A549 (cell line): ENCODE measurements at regions not wholly inside any gene's neighbourhood (a gene's known extent, or its start where the extent isn't known, plus 50 kb on each side); places are given as distances from the start of the nearest gene placed in this dataset.

Experiments used
- ATAC-seq, 2 experiments: fragments of 200-7000 bp in 1 of 2; fragments of >200 bp in 1 of 2; cut with Nextera tagmentation in 1 of 2; cut with Tn5 transposase in 1 of 2; 3 replicates each; pipeline versions ENCODE4 v1.8.0 to v1.9.1; 2018 to 2020; ENCODE audit warnings: mild to moderate bottlenecking in 1 of 2, moderate library complexity in 1 of 2
- CTCF ChIA-PET: fragments of 300-600 bp; sonication (Branson Sonifier 250); formaldehyde crosslinking; extraction: SDS; loops from one replicate; lab custom pipeline; 2021; ENCODE audit warnings: antibody characterized with exemption, inconsistent platforms; lab: Yijun Ruan, JAX
- POLR2A ChIA-PET: fragments of 350-600 bp; formaldehyde crosslinking; extraction: SDS; loops from one replicate; lab custom pipeline; 2021; ENCODE audit warnings: antibody characterized with exemption, inconsistent platforms; lab: Yijun Ruan, JAX
- DNase-seq, 2 experiments: peaks; one replicate each; pipeline versions ENCODE4 v3.0.0 to v3.0.0-alpha.2; 2011 to 2016; ENCODE audit warnings: low read depth in 1 of 2, low spot score in 1 of 2
- FAIRE-seq: peaks from 2 replicates; lab custom pipeline; 2011; peaks lifted over from hg19 to GRCh38; lab: Jason Lieb, UNC
- H3K27ac ChIP-seq, 2 experiments: fragments of >200 bp; sonication (Bioruptor Twin); formaldehyde crosslinking; 3 replicates each; pipeline ENCODE4 v1.5.1; 2016 to 2017
- H3K4me1 ChIP-seq: fragments of >200 bp; sonication (Bioruptor Twin); formaldehyde crosslinking; 3 replicates; pipeline ENCODE4 v1.6.1; 2016
- H3K4me2 ChIP-seq: fragments of >200 bp; sonication (Bioruptor Twin); formaldehyde crosslinking; 3 replicates; pipeline ENCODE4 v1.6.1; 2016
- H3K4me3 ChIP-seq: fragments of >200 bp; sonication (Bioruptor Twin); formaldehyde crosslinking; 3 replicates; pipeline ENCODE4 v1.5.1; 2016
- H3K9me3 ChIP-seq: fragments of >200 bp; sonication (Bioruptor Twin); formaldehyde crosslinking; 3 replicates; pipeline ENCODE4 v1.6.1; 2016
- CBX2 ChIP-seq: fragments of 200-600 bp; sonication (generic); IDR thresholded peaks from 2 replicates; pipeline ENCODE4 v1.6.1; 2016; ENCODE audit warnings: low read depth, mild to moderate bottlenecking, borderline replicate concordance
- CEBPB ChIP-seq, 2 experiments: fragments of >200 bp in 1 of 2; sonication (Bioruptor Twin) in 1 of 2; formaldehyde crosslinking in 1 of 2; IDR thresholded peaks; 2 replicates each; pipeline ENCODE4 v1.6.1; 2012 to 2016
- CHD2 ChIP-seq: fragments of 150-350 bp; IDR thresholded peaks from 2 replicates; pipeline ENCODE4 v1.6.1; 2014; ENCODE audit warnings: low read length; ENCODE audit not compliant: partially characterized antibody
- ESRRA ChIP-seq: fragments of 150-350 bp; IDR thresholded peaks from 2 replicates; pipeline ENCODE4 v1.6.1; 2014; ENCODE audit warnings: mild to moderate bottlenecking, low read length, borderline replicate concordance
- FOSL2 ChIP-seq, 2 experiments: fragments of 450-650 bp in 1 of 2; fragments of >200 bp in 1 of 2; sonication (Bioruptor Twin) in 1 of 2; formaldehyde crosslinking; IDR thresholded peaks; 2 replicates each; pipeline versions ENCODE4 v1.5.0 to v1.6.1; 2016 to 2020; ENCODE audit warnings: mild to moderate bottlenecking in 1 of 2, moderate library complexity in 1 of 2
- FOXS1 ChIP-seq: fragments of 250-450 bp; sonication (Bioruptor Pico); IDR thresholded peaks from 2 replicates; pipeline ENCODE4 v1.5.0; 2020; ENCODE audit warnings: mild to moderate bottlenecking, moderate library complexity
- GATA3 ChIP-seq: IDR thresholded peaks from 2 replicates; pipeline ENCODE4 v1.6.1; 2012; ENCODE audit warnings: borderline replicate concordance
- HMGXB4 ChIP-seq: fragments of 250-450 bp; sonication (Bioruptor Pico); IDR thresholded peaks from 2 replicates; pipeline ENCODE4 v1.5.0; 2021; ENCODE audit warnings: mild to moderate bottlenecking, moderate library complexity, borderline replicate concordance
- KDM1A ChIP-seq: fragments of 200-600 bp; sonication (generic); IDR thresholded peaks from 2 replicates; pipeline ENCODE4 v1.6.1; 2016; ENCODE audit warnings: low read depth, mild to moderate bottlenecking
- KDM5A ChIP-seq: fragments of 200-600 bp; sonication (generic); IDR thresholded peaks from 2 replicates; pipeline ENCODE4 v1.6.1; 2016; ENCODE audit warnings: antibody characterized with exemption, mild to moderate bottlenecking
- MAX ChIP-seq: IDR thresholded peaks from 2 replicates; pipeline ENCODE4 v1.6.1; 2012
- MAZ ChIP-seq: fragments of 150-350 bp; IDR thresholded peaks from 2 replicates; pipeline ENCODE4 v1.6.1; 2014; ENCODE audit warnings: antibody characterized with exemption, low read depth, low read length, borderline replicate concordance
- POLR2AphosphoS2 ChIP-seq: conservative IDR thresholded peaks from 2 replicates; pipeline ENCODE4 v1.6.1; 2012; ENCODE audit warnings: low read length, improper control_type of control experiment, inconsistent platforms
- RARB ChIP-seq: fragments of 250-450 bp; sonication (Bioruptor Pico); IDR thresholded peaks from 2 replicates; pipeline ENCODE4 v1.8.0; 2021; ENCODE audit warnings: mild to moderate bottlenecking, moderate library complexity
- ZFP36 ChIP-seq: fragments of 450-650 bp; IDR thresholded peaks from 2 replicates; pipeline ENCODE4 v1.6.1; 2014; ENCODE audit warnings: borderline replicate concordance; ENCODE audit not compliant: partially characterized antibody
- WGBS: methylation state at CpG from one replicate; pipeline ENCODE4 v1.1.6; 2017; ENCODE audit errors: missing lambda C conversion rate; 5-methylcytosine and 5-hydroxymethylcytosine counted together
- TF ChIP-seq, protein P1 (sequence below): fragments of >200 bp; sonication (Bioruptor Twin); formaldehyde crosslinking; IDR thresholded peaks from 3 replicates; pipeline ENCODE4 v1.5.1; 2016

GRCh38 chr9:129351058-129351641 lies 173.1 kb upstream of the IER5L start (continued):
- no peak for TF ChIP-seq MAZ

- Histone ChIP-seq H3K4me3 (no peak overlapping the region), H3K27ac (peak overlapping the region; percentile 98 to 99), H3K4me1 (peaks cover 68% of the 10 kb centered on the region), H3K4me2 (peak overlapping the region; percentile 99; the same call in 1 of the 3 replicates), H3K9me3 (peaks cover 4% of the 10 kb centered on the region; the same call in 2 of the 3 replicates)
- ATAC-seq, result peak in 1 of 2 experiments; percentile 8; a peak in 2 of 6 replicates
- WGBS, result 88% methylated on average over 25 of the region's 25 CpGs
- DNase-seq, result no peak
- no peak for TF ChIP-seq CEBPB (IDR thresholded peaks at IDR 0.05)
- TF ChIP-seq POLR2AphosphoS2, result no peak
- no peak for TF ChIP-seq CBX2
- no peak for TF ChIP-seq FOXS1 (CRISPR knock-in tag)
- no peak for TF ChIP-seq MAX
- TF ChIP-seq KDM1A, result no peak
- TF ChIP-seq FOSL2 (IDR thresholded peaks at IDR 0.05), result no peak
- TF ChIP-seq FOSL2 (CRISPR knock-in tag; IDR thresholded peaks at IDR 0.05), result no peak
- no peak for FAIRE-seq
- POLR2A ChIA-PET, result no interaction called here
- CTCF ChIA-PET, result interaction anchor here (0.6 to 1.6 kb wide), 3 partner anchors 77 to 274 kb away, joined by 3 to 4 read pairs (median 4); no protein-coding TSS in a partner anchor
Measured at GRCh38 chr9:129350143-129350935, 172.3 kb upstream of the IER5L start.

DNA sequence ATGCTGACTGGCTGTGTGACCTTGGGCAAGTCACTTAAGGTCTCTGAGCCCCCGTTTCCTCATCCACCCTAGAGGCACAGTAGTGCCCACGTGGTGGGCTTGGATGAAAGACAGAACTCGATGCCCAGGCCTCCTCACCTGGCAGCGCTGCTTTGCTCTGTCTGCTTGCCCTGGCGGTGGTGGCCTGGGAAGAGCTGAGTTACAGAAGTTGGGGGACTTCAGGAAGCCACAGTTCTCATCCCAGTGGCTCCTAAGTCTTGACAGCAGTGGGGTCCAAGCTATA lies 171.5 kb upstream of the IER5L start:
- no peaks in the 10 kb centered on the region for H3K9me3 ChIP-seq
- no peak overlapping the region for H3K4me3 ChIP-seq
- CTCF ChIA-PET, result interaction anchor here (0.6 to 1.6 kb wide), 3 partner anchors 20 to 275 kb away, joined by 3 to 4 read pairs (median 3); no protein-coding TSS in a partner anchor
- DNase-seq, result no peak
- H3K27ac ChIP-seq, result peak overlapping the region; percentile 98 to 99
- POLR2A ChIA-PET, result no interaction called here
- H3K4me2 ChIP-seq, result no peak overlapping the region
- 91% methylated on average over 5 of the region's 5 CpGs for WGBS
- H3K4me1 ChIP-seq, result peaks cover 68% of the 10 kb centered on the region
- no peak for ATAC-seq
- TF ChIP-seq, protein P1, sequence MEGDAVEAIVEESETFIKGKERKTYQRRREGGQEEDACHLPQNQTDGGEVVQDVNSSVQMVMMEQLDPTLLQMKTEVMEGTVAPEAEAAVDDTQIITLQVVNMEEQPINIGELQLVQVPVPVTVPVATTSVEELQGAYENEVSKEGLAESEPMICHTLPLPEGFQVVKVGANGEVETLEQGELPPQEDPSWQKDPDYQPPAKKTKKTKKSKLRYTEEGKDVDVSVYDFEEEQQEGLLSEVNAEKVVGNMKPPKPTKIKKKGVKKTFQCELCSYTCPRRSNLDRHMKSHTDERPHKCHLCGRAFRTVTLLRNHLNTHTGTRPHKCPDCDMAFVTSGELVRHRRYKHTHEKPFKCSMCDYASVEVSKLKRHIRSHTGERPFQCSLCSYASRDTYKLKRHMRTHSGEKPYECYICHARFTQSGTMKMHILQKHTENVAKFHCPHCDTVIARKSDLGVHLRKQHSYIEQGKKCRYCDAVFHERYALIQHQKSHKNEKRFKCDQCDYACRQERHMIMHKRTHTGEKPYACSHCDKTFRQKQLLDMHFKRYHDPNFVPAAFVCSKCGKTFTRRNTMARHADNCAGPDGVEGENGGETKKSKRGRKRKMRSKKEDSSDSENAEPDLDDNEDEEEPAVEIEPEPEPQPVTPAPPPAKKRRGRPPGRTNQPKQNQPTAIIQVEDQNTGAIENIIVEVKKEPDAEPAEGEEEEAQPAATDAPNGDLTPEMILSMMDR, result no peak
- TF ChIP-seq ZFP36 (peak; percentile 24), GATA3 (no peak), CHD2 (no peak), ESRRA (no peak), FOXS1 (CRISPR knock-in tag) (no peak), KDM5A (no peak)
- TF ChIP-seq, all 56 proteins: peak for 1
- no peak for FAIRE-seq

GRCh38 chr9:129348890-129349664 lies 171.0 kb upstream of the IER5L start:
- DNase-seq, result no peak
- no peak for FAIRE-seq
- no peak for TF ChIP-seq CEBPB (IDR thresholded peaks at IDR 0.05)
- no peak for TF ChIP-seq HMGXB4
- TF ChIP-seq CBX2, result no peak
- no peak for TF ChIP-seq RARB
- H3K4me1 ChIP-seq, result peaks cover 70% of the 10 kb centered on the region
- ChIA-PET POLR2A (no interaction called here), CTCF (interaction anchor here (0.6 to 4.3 kb wide), 3 partner anchors 20 to 275 kb away, joined by 3 to 17 read pairs (median 4); no protein-coding TSS in a partner anchor)
- peak overlapping the region; percentile 42; the same call in 2 of the 3 replicates for H3K4me2 ChIP-seq
- no peak overlapping the region for H3K4me3 ChIP-seq
- peak overlapping the region; percentile 98 to 99 for H3K27ac ChIP-seq
- WGBS, result 90% methylated on average over 11 of the region's 14 CpGs
- no peak for ATAC-seq
- H3K9me3 ChIP-seq, result no peaks in the 10 kb centered on the region
